Epithelial cell of esophagus (primary cell): ENCODE measurements at regions not wholly inside any gene's neighbourhood (a gene's known extent, or its start where the extent isn't known, plus 50 kb on each side); places are given as distances from the start of the nearest gene placed in this dataset.

Experiments used
- DNase-seq: peaks from one replicate; pipeline ENCODE4 v3.0.0; 2010; ENCODE audit warnings: low read depth
- H3K4me3 ChIP-seq: 2 replicates; pipeline ENCODE4 v1.5.1; 2011; ENCODE audit warnings: mild to moderate bottlenecking, low read length, control low read depth
- CTCF ChIP-seq: IDR thresholded peaks from 2 replicates; pipeline ENCODE4 v1.5.1; 2011; ENCODE audit warnings: low read depth, mild to moderate bottlenecking, low read length, control low read depth, inconsistent platforms; ENCODE audit not compliant: insufficient read depth; ENCODE audit errors: missing control alignments

- H3K4me3 ChIP-seq, result no peak overlapping the region
- TF ChIP-seq CTCF, result no peak
- DNase-seq, result peak; percentile 36
These were observed 445.8 kb upstream of the TBX3 start for GRCh38 chr12:115129727-115130126.

GRCh38 chr12:115121053-115121452 lies 437.1 kb upstream of the TBX3 start:
- no peak for DNase-seq
- no peak for TF ChIP-seq CTCF
- H3K4me3 ChIP-seq, result no peak overlapping the region

- no peak for DNase-seq
- TF ChIP-seq CTCF, result no peak
- no peak overlapping the region for H3K4me3 ChIP-seq
These were observed 434.3 kb upstream of the TBX3 start for GRCh38 chr12:115118177-115118724.

GRCh38 chr12:115114140-115114539 lies 430.2 kb upstream of the TBX3 start:
- no peak for TF ChIP-seq CTCF
- no peak overlapping the region for H3K4me3 ChIP-seq
- DNase-seq, result no peak

GRCh38 chr12:115109863-115110262 lies 425.9 kb upstream of the TBX3 start:
- no peak overlapping the region for H3K4me3 ChIP-seq
- no peak for TF ChIP-seq CTCF
- no peak for DNase-seq

GRCh38 chr12:115108129-115109100 lies 424.4 kb upstream of the TBX3 start:
- no peak for TF ChIP-seq CTCF
- H3K4me3 ChIP-seq, result no peak overlapping the region
- no peak for DNase-seq
